Activated CD4-positive, alpha-beta memory T cell treated with anti-CD3 and anti-CD28 coated beads for 36 hours (primary cell): ENCODE measurements at regions not wholly inside any gene's neighbourhood (a gene's known extent, or its start where the extent isn't known, plus 50 kb on each side); places are given as distances from the start of the nearest gene placed in this dataset.

ENCODE experiments used
- CTCF ChIA-PET: fragments of 350-600 bp; sonication (Branson Sonifier 250); formaldehyde crosslinking; loops from one replicate; lab custom pipeline; 2021; ENCODE audit warnings: antibody characterized with exemption, inconsistent platforms; lab: Charles Lee
- POLR2A ChIA-PET: fragments of 350-600 bp; sonication (Branson Sonifier 250); formaldehyde crosslinking; loops from one replicate; lab custom pipeline; 2021; ENCODE audit warnings: antibody characterized with exemption; lab: Charles Lee
- DNase-seq: peaks from one replicate; pipeline ENCODE4 v3.0.0-alpha.2; 2020
- H3K27ac Mint-ChIP-seq: one replicate; pipeline ENCODE4 v1.8.0; 2021; ENCODE audit warnings: mixed read lengths
- H3K27me3 Mint-ChIP-seq: one replicate; pipeline ENCODE4 v1.8.0; 2021; ENCODE audit warnings: mixed read lengths
- H3K36me3 Mint-ChIP-seq: one replicate; pipeline ENCODE4 v1.8.0; 2021; ENCODE audit warnings: mixed read lengths
- H3K4me1 Mint-ChIP-seq: one replicate; pipeline ENCODE4 v1.8.0; 2021; ENCODE audit warnings: low read depth, mixed read lengths
- H3K4me3 Mint-ChIP-seq: one replicate; pipeline ENCODE4 v1.8.0; 2021; ENCODE audit warnings: mild to moderate bottlenecking, mixed read lengths
- H3K9me3 Mint-ChIP-seq: one replicate; pipeline ENCODE4 v1.8.0; 2021; ENCODE audit warnings: mixed read lengths
- intact Hi-C: fragments of 100-400 bp; cut with micrococcal nuclease; formaldehyde crosslinking; loops from one replicate; pipeline ENCODE4 v1.15.1; 2023

DNA sequence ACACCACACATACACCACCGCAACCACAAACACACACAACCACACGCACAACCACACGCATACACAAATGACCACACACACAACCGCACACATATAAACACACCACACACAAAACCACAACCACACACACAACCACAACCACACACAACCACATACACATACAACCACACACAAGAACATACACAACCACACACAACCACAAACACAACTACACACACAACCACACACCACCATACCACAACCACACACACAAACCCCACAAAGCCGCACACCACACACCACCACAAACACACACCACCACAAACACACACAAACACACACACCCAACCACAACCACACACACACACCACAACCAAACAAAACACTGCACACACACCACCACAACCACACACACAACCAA lies 107.5 kb upstream of the FZD10 start:
- Mint-ChIP-seq H3K9me3 (peaks cover 11% of the 10 kb centered on the region), H3K27me3 (peaks cover 5% of the 10 kb centered on the region), H3K4me1 (no peaks in the 10 kb centered on the region), H3K4me3 (no peak overlapping the region), H3K27ac (no peak overlapping the region), H3K36me3 (no peaks in the 10 kb centered on the region)
- ChIA-PET POLR2A (no interaction called here), CTCF (no interaction called here)
- intact Hi-C loops: no loop called here
- no peak for DNase-seq

- Mint-ChIP-seq H3K9me3 (peaks cover 22% of the 10 kb centered on the region), H3K4me1 (no peaks in the 10 kb centered on the region), H3K27me3 (peaks cover 3% of the 10 kb centered on the region), H3K4me3 (no peak overlapping the region), H3K36me3 (peaks cover 3% of the 10 kb centered on the region), H3K27ac (no peak overlapping the region)
- ChIA-PET POLR2A (no interaction called here), CTCF (no interaction called here)
- intact Hi-C loops: no loop called here
- no peak for DNase-seq
These were observed 103.3 kb upstream of the FZD10 start for GRCh38 chr12:130058926-130059472.

- no peak overlapping the region for H3K4me3 Mint-ChIP-seq
- intact Hi-C loops: no loop called here
- no peak overlapping the region for H3K27ac Mint-ChIP-seq
- H3K4me1 Mint-ChIP-seq: no peaks in the 10 kb centered on the region
- H3K9me3 Mint-ChIP-seq: peaks cover 11% of the 10 kb centered on the region
- DNase-seq: no peak
- H3K27me3 Mint-ChIP-seq: no peaks in the 10 kb centered on the region
- ChIA-PET POLR2A (no interaction called here), CTCF (no interaction called here)
- peaks cover 3% of the 10 kb centered on the region for H3K36me3 Mint-ChIP-seq
These were observed 98.4 kb upstream of the FZD10 start for GRCh38 chr12:130063866-130064265.

- POLR2A ChIA-PET: no interaction called here
- H3K27me3 Mint-ChIP-seq: no peaks in the 10 kb centered on the region
- H3K36me3 Mint-ChIP-seq: peaks cover 3% of the 10 kb centered on the region
- H3K4me1 Mint-ChIP-seq: no peaks in the 10 kb centered on the region
- CTCF ChIA-PET: interaction anchor here (2.0 kb wide), 1 partner anchor 16 kb away, joined by 4 read pairs; no protein-coding TSS in a partner anchor
- no peak overlapping the region for H3K4me3 Mint-ChIP-seq
- no peak overlapping the region for H3K27ac Mint-ChIP-seq
- H3K9me3 Mint-ChIP-seq: peaks cover 11% of the 10 kb centered on the region
- no peak for DNase-seq
- intact Hi-C loops: no loop called here
These were observed 97.3 kb upstream of the FZD10 start for GRCh38 chr12:130064999-130065398.

GRCh38 chr12:130066742-130067141 lies 95.5 kb upstream of the FZD10 start:
- Mint-ChIP-seq H3K4me1 (no peaks in the 10 kb centered on the region), H3K9me3 (peaks cover 5% of the 10 kb centered on the region), H3K36me3 (peaks cover under 1% of the 10 kb centered on the region), H3K27ac (no peak overlapping the region), H3K27me3 (no peaks in the 10 kb centered on the region), H3K4me3 (no peak overlapping the region)
- ChIA-PET CTCF (no interaction called here), POLR2A (no interaction called here)
- DNase-seq: no peak
- intact Hi-C loops: no loop called here

DNA sequence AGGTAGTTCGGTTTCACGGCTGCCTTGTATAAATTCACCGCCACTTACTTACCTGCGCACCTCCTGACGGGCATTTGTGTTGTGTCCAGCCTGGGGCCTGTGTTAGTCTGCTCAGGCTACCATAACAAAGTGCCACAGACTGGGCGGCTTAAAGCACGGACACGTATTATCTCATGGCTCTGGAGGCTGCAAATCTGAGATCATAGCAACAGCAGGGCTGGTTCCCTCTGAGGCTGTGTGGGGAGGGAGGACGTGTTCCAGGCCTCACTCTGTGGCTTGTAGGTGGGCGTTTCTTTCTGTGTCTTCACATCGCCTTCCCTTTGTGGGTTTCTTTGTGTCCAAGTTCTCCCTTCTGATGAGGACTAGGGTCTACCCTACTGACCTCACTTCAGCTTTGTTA lies 93.5 kb upstream of the FZD10 start:
- intact Hi-C loops: no loop called here
- Mint-ChIP-seq H3K27me3 (no peaks in the 10 kb centered on the region), H3K4me1 (no peaks in the 10 kb centered on the region), H3K27ac (no peak overlapping the region), H3K9me3 (no peaks in the 10 kb centered on the region), H3K36me3 (no peaks in the 10 kb centered on the region), H3K4me3 (no peak overlapping the region)
- ChIA-PET POLR2A (no interaction called here), CTCF (no interaction called here)
- no peak for DNase-seq

DNA sequence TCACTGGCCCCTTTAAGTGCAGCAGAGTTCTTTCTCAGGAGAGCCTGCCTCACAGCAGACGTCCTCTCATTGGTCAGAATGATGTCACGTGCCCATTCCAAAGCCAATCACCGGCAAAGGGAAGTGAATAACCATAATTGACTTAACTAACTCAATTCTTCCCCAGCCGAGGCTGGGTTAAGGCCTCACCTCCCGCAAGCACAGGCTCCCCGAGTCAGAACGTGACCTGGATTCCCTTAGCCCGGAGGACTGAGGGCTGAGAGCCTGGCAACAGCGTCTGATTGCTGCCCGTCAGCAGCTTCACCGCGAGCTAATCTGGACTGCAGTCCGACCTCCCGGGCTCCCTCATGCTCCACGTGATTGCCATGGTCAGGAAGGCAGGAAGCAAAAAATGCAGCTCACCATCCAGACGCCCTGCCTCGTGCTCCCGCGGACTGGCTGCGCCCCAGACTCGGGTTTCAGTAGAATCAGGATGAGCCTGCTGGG lies 92.1 kb upstream of the FZD10 start:
- intact Hi-C loops: no loop called here
- ChIA-PET CTCF (interaction anchor here (0.9 kb wide), 1 partner anchor 28 kb away, joined by 3 read pairs; no protein-coding TSS in a partner anchor), POLR2A (no interaction called here)
- Mint-ChIP-seq H3K9me3 (no peaks in the 10 kb centered on the region), H3K27ac (no peak overlapping the region), H3K27me3 (no peaks in the 10 kb centered on the region), H3K4me1 (no peaks in the 10 kb centered on the region), H3K36me3 (no peaks in the 10 kb centered on the region), H3K4me3 (no peak overlapping the region)
- DNase-seq: no peak

DNA sequence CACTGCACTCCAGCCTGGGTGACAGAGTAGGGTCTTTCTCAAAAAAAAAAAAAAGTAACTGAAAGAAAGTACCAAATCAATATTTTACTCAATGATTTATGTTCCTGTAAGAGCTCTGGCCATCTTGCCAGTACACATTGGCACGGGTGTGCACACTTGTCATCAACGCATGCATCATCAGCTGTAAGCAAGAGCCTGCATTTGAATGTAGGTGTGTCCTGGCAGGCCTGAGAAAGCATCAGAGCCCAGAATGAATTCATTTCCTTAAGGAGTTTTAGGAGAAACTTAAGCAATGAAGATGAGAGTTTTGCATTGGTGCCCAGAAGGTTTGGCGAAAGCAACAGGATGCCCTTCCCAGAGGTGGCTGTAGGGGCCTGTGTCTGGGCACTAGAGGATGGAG lies 88.5 kb upstream of the FZD10 start:
- CTCF ChIA-PET: no interaction called here
- Mint-ChIP-seq H3K4me1 (no peaks in the 10 kb centered on the region), H3K36me3 (peaks cover 1% of the 10 kb centered on the region), H3K27me3 (no peaks in the 10 kb centered on the region), H3K4me3 (no peak overlapping the region), H3K9me3 (peaks cover 15% of the 10 kb centered on the region), H3K27ac (no peak overlapping the region)
- no peak for DNase-seq
- intact Hi-C loops: no loop called here
- POLR2A ChIA-PET: interaction anchor here (0.6 kb wide), 1 partner anchor 29 kb away, joined by 3 read pairs; no protein-coding TSS in a partner anchor

DNA sequence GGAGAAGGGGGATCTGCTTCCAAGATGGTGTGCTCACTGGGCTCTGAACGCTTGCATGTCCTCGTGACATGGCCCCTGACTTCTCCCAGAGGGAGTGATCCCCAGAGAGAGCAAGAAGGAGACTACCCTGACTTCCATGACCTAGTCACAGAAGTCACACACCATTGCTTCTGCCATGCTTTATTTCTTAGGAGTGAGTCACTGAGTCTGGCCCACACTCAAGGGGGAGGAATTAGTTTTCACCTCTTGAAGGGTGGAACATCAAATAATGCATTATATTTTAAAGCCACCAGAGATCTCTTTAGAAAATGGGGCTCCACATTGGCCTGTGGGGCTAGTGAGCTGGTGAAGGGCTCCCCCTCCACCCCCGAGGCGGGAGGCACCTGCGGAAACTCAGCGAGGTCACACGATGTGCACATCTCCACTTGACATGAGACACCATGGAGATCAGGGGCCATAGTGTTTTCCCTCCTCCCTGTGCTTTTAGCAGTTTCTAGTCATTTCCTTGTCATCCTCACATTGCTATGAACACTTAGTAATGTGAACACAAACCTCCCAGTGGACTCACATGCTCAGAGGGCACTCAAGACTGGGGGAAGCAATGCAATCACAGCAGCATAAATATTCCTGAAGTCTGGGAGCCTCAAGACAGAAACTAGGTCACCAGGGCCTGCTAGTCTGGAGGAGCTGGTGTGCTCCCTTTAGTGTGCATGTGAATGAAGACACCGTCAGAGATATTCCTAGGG lies 87.4 kb upstream of the FZD10 start:
- DNase-seq: no peak
- CTCF ChIA-PET: no interaction called here
- Mint-ChIP-seq H3K4me1 (no peaks in the 10 kb centered on the region), H3K9me3 (peaks cover 15% of the 10 kb centered on the region), H3K36me3 (peaks cover 1% of the 10 kb centered on the region), H3K27ac (no peak overlapping the region), H3K4me3 (no peak overlapping the region), H3K27me3 (no peaks in the 10 kb centered on the region)
- POLR2A ChIA-PET: no interaction called here
- intact Hi-C loops: no loop called here

DNA sequence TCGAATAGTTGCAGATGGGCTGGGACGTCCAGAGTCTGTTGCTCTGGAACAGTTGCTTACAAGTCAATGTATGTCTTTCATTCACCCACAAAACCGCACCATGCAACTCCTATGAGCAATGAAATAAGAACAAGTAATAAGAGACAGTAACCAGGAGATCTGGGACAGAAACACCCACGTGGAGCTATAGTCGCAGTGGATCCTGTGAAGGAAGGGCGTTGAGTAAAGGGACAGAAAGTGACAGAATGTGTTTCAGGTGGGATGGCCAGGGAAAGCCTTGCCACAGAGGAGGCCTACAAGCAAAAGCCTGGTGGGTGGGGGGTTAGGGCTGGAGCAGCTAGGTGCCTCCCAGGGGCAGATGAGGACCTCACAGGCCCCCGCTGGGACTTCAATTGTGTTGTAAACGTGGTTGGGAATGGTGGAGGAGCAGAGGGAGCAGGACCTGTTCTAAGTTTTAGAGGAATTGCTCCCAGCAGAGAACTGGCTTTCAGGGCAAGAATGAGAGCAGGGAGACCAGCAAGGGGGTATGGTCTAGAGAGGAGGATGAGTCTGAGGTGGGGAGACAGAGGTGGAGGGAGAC lies 86.7 kb upstream of the FZD10 start:
- ChIA-PET POLR2A (no interaction called here), CTCF (no interaction called here)
- peaks cover 15% of the 10 kb centered on the region for H3K9me3 Mint-ChIP-seq
- no peak for DNase-seq
- intact Hi-C loops: no loop called here
- no peaks in the 10 kb centered on the region for H3K4me1 Mint-ChIP-seq
- H3K27me3 Mint-ChIP-seq: no peaks in the 10 kb centered on the region
- no peak overlapping the region for H3K4me3 Mint-ChIP-seq
- peaks cover 1% of the 10 kb centered on the region for H3K36me3 Mint-ChIP-seq
- no peak overlapping the region for H3K27ac Mint-ChIP-seq

DNA sequence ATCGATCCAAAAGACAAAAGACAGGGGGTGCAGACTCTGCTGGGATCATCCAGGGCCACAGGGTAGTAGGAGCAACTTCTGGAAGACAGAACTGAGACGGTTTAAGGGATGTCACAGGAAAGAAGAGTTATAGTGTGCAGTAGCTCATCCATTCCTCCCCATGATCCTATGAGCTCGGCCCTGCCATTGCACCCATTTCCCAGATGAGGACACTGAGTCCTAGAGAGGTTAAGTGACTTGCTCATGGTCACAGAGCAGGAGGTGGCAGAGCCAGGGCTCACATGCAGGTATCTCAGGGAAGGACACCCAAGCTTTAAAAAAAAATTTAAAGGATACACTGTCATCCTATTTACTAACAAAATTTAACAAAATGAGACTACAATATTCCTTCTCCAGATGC lies 86.1 kb upstream of the FZD10 start:
- DNase-seq: no peak
- Mint-ChIP-seq H3K36me3 (peaks cover 1% of the 10 kb centered on the region), H3K27ac (no peak overlapping the region), H3K4me1 (no peaks in the 10 kb centered on the region), H3K9me3 (peaks cover 15% of the 10 kb centered on the region), H3K4me3 (no peak overlapping the region), H3K27me3 (no peaks in the 10 kb centered on the region)
- POLR2A ChIA-PET: no interaction called here
- intact Hi-C loops: no loop called here
- CTCF ChIA-PET: no interaction called here

DNA sequence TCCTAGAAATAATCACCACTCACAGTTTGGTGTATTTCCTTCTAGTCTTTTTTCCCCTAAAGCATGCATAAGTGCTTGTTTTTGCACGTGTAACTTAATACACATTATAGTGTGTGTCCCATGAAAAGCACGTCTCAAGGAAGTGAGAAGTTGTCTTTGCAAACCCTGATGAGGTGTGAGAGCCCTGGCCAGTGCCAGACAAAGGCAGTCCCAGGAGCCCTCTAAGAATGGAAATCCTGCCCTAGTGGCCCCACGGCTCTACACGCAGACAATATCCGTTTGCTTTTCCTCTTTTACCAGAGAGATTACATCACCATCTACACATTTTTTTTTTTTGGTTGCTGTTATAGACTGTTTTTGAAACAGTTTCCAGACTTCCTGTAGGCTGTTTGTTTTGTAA lies 85.5 kb upstream of the FZD10 start:
- intact Hi-C loops: no loop called here
- DNase-seq: no peak
- peaks cover 1% of the 10 kb centered on the region for H3K36me3 Mint-ChIP-seq
- POLR2A ChIA-PET: no interaction called here
- H3K4me3 Mint-ChIP-seq: no peak overlapping the region
- H3K27ac Mint-ChIP-seq: no peak overlapping the region
- H3K27me3 Mint-ChIP-seq: no peaks in the 10 kb centered on the region
- no peaks in the 10 kb centered on the region for H3K4me1 Mint-ChIP-seq
- peaks cover 15% of the 10 kb centered on the region for H3K9me3 Mint-ChIP-seq
- CTCF ChIA-PET: no interaction called here
